ENCODE measurements at regions not wholly inside any gene's neighbourhood (a gene's known extent, or its start where the extent isn't known, plus 50 kb on each side); places are given as distances from the start of the nearest gene placed in this dataset.

- H3K4me3 Mint-ChIP-seq: no peak overlapping the region
- H3K36me3 ChIP-seq (ENCODE audit: control insufficient read depth, insufficient read depth, low read length): no peaks in the 10 kb centered on the region
- no peak overlapping the region for H3K27ac Mint-ChIP-seq
- TF ChIP-seq CTCF (conservative IDR thresholded peaks at IDR 0.05): no peak
- no peak overlapping the region for H3K9ac ChIP-seq (ENCODE audit: extremely low read depth, low read length, poor library complexity, severe bottlenecking)
- no peaks in the 10 kb centered on the region for H3K27me3 Mint-ChIP-seq (ENCODE audit: insufficient read depth)
- H3K9me3 ChIP-seq (ENCODE audit: control insufficient read depth, low read length): peaks cover 9% of the 10 kb centered on the region
- H3K9me3 Mint-ChIP-seq: peaks cover 9% of the 10 kb centered on the region
- H3K4me1 ChIP-seq (ENCODE audit: control insufficient read depth, insufficient read depth, low read length): no peaks in the 10 kb centered on the region
- no peaks in the 10 kb centered on the region for H3K27me3 ChIP-seq (ENCODE audit: control insufficient read depth, insufficient read depth, low read length, poor library complexity, severe bottlenecking)
- H3K27ac ChIP-seq (ENCODE audit: low read depth, low read length): no peak overlapping the region
- H3K4me1 Mint-ChIP-seq: no peaks in the 10 kb centered on the region
- no peaks in the 10 kb centered on the region for H3K36me3 Mint-ChIP-seq (ENCODE audit: low read depth)
- no CpG with 5 or more reads among the region's 1 CpG for WGBS, 2 experiments (ENCODE audit: insufficient coverage in 1 of 2, insufficient read length in 1 of 2)
- H3K4me3 ChIP-seq (ENCODE audit: low read length): no peak overlapping the region
- no peak for DNase-seq
Observed at GRCh38 chr3:65045138-65045537, 357.3 kb upstream of the ADAMTS9 start.

DNA sequence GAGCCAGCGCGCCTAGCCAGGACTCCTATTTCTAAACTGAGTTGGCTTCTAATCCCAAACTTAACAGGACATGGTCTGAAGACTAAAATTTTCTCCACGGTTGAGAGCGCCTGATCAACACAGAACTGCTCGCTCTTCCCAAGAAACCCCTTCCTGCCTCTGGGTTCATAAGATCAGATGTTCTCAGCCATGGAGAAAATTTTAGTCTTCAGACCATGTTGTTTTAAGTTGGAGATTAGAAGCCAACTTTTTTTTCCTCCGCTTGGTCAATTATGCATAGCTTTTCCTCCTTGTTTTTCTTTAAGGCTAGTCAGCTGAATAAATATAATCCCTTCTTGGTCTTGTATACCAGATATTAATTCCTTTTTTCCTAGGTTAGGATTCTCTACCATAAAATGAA is 356.6 kb upstream of the ADAMTS9 start:
- no peaks in the 10 kb centered on the region for H3K36me3 Mint-ChIP-seq (ENCODE audit: low read depth)

DNA sequence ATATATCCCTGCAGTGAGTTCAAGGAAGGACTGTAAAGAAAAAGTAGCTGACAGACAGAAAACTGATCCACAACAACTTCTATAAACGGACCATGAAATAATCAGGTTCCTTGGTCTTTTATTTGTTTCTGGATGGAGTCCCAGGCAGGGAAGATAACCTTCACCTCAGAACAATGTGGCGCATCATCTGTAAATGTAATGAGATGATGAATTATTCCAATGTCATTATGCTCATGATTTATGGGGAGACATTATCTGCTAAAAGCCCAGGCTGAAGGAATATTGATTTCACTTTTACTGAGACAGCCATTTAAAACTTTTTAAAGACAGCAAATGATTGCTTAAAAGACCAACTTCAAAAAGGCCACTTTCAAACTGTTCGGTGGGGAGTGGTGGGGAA is 354.9 kb upstream of the ADAMTS9 start:
- Histone ChIP-seq H3K9me3 (ENCODE audit: control insufficient read depth, low read length) (peaks cover 7% of the 10 kb centered on the region), H3K27me3 (ENCODE audit: control insufficient read depth, insufficient read depth, low read length, poor library complexity, severe bottlenecking) (no peaks in the 10 kb centered on the region), H3K27ac (ENCODE audit: low read depth, low read length) (no peak overlapping the region), H3K4me1 (ENCODE audit: control insufficient read depth, insufficient read depth, low read length) (peaks cover 6% of the 10 kb centered on the region), H3K9ac (ENCODE audit: extremely low read depth, low read length, poor library complexity, severe bottlenecking) (no peak overlapping the region), H3K36me3 (ENCODE audit: control insufficient read depth, insufficient read depth, low read length) (no peaks in the 10 kb centered on the region), H3K4me3 (ENCODE audit: low read length) (no peak overlapping the region)
- Mint-ChIP-seq H3K27me3 (ENCODE audit: insufficient read depth) (no peaks in the 10 kb centered on the region), H3K27ac (no peak overlapping the region), H3K4me3 (no peak overlapping the region), H3K9me3 (peaks cover 9% of the 10 kb centered on the region), H3K36me3 (ENCODE audit: low read depth) (no peaks in the 10 kb centered on the region), H3K4me1 (peaks cover 8% of the 10 kb centered on the region)
- DNase-seq: no peak
- 91 to 100% methylated on average over 1 to 3 of the region's 3 CpGs for WGBS, 2 experiments (ENCODE audit: insufficient coverage in 1 of 2, insufficient read length in 1 of 2)
- TF ChIP-seq CTCF (conservative IDR thresholded peaks at IDR 0.05): no peak

More for the DNA sequence above, 356.6 kb upstream of the ADAMTS9 start:
- DNase-seq: no peak
- H3K9me3 Mint-ChIP-seq: peaks cover 9% of the 10 kb centered on the region
- Histone ChIP-seq H3K9me3 (ENCODE audit: control insufficient read depth, low read length) (peaks cover 7% of the 10 kb centered on the region), H3K4me3 (ENCODE audit: low read length) (no peak overlapping the region), H3K27ac (ENCODE audit: low read depth, low read length) (no peak overlapping the region), H3K27me3 (ENCODE audit: control insufficient read depth, insufficient read depth, low read length, poor library complexity, severe bottlenecking) (no peaks in the 10 kb centered on the region), H3K4me1 (ENCODE audit: control insufficient read depth, insufficient read depth, low read length) (peaks cover 3% of the 10 kb centered on the region), H3K36me3 (ENCODE audit: control insufficient read depth, insufficient read depth, low read length) (no peaks in the 10 kb centered on the region), H3K9ac (ENCODE audit: extremely low read depth, low read length, poor library complexity, severe bottlenecking) (no peak overlapping the region)
- 94 to 100% methylated on average over 5 to 6 of the region's 6 CpGs for WGBS, 2 experiments (ENCODE audit: insufficient coverage in 1 of 2, insufficient read length in 1 of 2)
- H3K27ac Mint-ChIP-seq: no peak overlapping the region
- no peak overlapping the region for H3K4me3 Mint-ChIP-seq
- peaks cover 5% of the 10 kb centered on the region for H3K4me1 Mint-ChIP-seq
- no peaks in the 10 kb centered on the region for H3K27me3 Mint-ChIP-seq (ENCODE audit: insufficient read depth)
- TF ChIP-seq CTCF (conservative IDR thresholded peaks at IDR 0.05): no peak

Data from endodermal cell (in vitro differentiated cells).